ENCODE measurements at regions not wholly inside any gene's neighbourhood (a gene's known extent, or its start where the extent isn't known, plus 50 kb on each side); places are given as distances from the start of the nearest gene placed in this dataset.

DNA sequence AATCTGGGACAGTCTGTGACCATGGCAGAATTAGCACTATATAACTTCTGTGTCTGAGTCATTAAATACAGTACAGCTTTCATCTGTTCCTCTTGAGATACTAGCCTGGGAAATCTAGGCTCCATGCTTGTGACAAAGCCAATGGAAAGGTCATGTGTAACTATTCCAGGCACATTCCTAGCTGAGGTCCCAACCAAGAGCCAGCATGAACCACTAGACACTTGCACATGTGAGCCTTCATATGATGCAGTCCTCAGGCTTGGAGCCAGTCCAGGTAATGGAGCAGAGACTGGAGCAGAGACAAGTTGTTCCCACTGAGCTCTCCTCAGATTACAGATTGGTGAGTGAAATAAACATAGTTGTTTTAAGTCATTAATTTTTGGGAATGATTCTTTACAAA is 412.4 kb upstream of the ZNF462 start:
- TF ChIP-seq POLR2A (IDR thresholded peaks at IDR 0.05) (no peak), POLR2AphosphoS5 (IDR thresholded peaks at IDR 0.05) (no peak)
- TF ChIP-seq, protein P1, sequence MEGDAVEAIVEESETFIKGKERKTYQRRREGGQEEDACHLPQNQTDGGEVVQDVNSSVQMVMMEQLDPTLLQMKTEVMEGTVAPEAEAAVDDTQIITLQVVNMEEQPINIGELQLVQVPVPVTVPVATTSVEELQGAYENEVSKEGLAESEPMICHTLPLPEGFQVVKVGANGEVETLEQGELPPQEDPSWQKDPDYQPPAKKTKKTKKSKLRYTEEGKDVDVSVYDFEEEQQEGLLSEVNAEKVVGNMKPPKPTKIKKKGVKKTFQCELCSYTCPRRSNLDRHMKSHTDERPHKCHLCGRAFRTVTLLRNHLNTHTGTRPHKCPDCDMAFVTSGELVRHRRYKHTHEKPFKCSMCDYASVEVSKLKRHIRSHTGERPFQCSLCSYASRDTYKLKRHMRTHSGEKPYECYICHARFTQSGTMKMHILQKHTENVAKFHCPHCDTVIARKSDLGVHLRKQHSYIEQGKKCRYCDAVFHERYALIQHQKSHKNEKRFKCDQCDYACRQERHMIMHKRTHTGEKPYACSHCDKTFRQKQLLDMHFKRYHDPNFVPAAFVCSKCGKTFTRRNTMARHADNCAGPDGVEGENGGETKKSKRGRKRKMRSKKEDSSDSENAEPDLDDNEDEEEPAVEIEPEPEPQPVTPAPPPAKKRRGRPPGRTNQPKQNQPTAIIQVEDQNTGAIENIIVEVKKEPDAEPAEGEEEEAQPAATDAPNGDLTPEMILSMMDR (IDR thresholded peaks at IDR 0.05) = no peak
- Histone ChIP-seq H3K36me3 (no peaks in the 10 kb centered on the region), H3K27ac (no peak overlapping the region), H3K27me3 (replicated peaks; ENCODE audit: insufficient read depth) (no peaks in the 10 kb centered on the region), H3K4me1 (replicated peaks) (no peaks in the 10 kb centered on the region), H3K9me3 (no peaks in the 10 kb centered on the region), H3K4me3 (no peak overlapping the region)
- intact Hi-C loops (cut with DNase I) = no loop called here
- DNase-seq (ENCODE audit: low spot score) = peak; percentile 4

DNA sequence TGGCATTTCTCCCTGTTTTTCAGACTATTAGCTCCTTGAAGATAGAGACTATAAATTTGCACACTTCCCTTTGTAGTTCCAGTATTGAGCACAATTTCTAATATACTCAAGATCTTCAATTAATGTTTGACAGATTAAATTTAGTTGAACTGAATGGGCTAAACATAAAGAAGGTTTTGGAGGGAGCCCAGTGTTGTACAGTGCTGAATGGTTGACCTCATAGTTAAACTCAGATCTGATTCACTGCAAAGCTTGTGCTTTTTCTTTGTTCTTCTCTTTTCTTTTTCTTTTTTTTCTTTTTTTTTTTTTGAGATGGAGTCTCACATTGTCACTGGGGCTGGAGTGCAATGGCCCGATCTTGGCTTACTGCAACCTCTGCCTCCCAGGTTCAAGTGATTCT is 411.7 kb upstream of the ZNF462 start:
- no peak for DNase-seq (ENCODE audit: low spot score)
- Histone ChIP-seq H3K4me3 (no peak overlapping the region), H3K36me3 (no peaks in the 10 kb centered on the region), H3K4me1 (replicated peaks) (no peaks in the 10 kb centered on the region), H3K9me3 (no peaks in the 10 kb centered on the region), H3K27me3 (replicated peaks; ENCODE audit: insufficient read depth) (no peaks in the 10 kb centered on the region), H3K27ac (no peak overlapping the region)
- TF ChIP-seq POLR2AphosphoS5 (IDR thresholded peaks at IDR 0.05) (no peak), POLR2A (IDR thresholded peaks at IDR 0.05) (no peak)
- TF ChIP-seq, protein P1 (IDR thresholded peaks at IDR 0.05) = no peak
- intact Hi-C loops (cut with DNase I) = no loop called here
- WGBS = 61% methylated on average over 1 of the region's 1 CpG

DNA sequence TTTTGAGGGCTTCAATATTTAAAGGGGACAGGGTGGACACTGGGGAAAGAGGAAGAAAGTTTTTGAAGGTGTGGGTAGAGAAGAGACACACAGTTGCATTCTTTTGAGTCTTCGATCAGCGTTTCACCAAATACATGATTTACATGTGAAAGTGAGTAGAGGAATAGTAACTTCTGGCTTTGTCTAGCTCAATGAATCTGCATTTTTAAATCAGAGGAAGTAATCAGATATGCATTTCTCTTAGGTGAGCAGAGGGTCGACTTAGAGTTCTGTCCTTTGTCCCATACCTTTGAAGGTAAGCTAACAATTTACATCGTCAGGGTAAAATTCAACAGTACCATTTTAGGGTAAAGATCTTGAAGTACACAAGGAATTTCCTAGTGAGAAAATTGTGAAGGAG is 406.4 kb upstream of the ZNF462 start:
- intact Hi-C loops (cut with DNase I) = no loop called here
- DNase-seq (ENCODE audit: low spot score) = no peak
- Histone ChIP-seq H3K4me3 (no peak overlapping the region), H3K9me3 (no peaks in the 10 kb centered on the region), H3K36me3 (no peaks in the 10 kb centered on the region), H3K27ac (no peak overlapping the region), H3K27me3 (replicated peaks; ENCODE audit: insufficient read depth) (no peaks in the 10 kb centered on the region), H3K4me1 (replicated peaks) (no peaks in the 10 kb centered on the region)
- TF ChIP-seq, protein P1 (IDR thresholded peaks at IDR 0.05) = no peak
- TF ChIP-seq POLR2AphosphoS5 (IDR thresholded peaks at IDR 0.05) (no peak), POLR2A (IDR thresholded peaks at IDR 0.05) (no peak)
- 73% methylated on average over 4 of the region's 4 CpGs for WGBS

DNA sequence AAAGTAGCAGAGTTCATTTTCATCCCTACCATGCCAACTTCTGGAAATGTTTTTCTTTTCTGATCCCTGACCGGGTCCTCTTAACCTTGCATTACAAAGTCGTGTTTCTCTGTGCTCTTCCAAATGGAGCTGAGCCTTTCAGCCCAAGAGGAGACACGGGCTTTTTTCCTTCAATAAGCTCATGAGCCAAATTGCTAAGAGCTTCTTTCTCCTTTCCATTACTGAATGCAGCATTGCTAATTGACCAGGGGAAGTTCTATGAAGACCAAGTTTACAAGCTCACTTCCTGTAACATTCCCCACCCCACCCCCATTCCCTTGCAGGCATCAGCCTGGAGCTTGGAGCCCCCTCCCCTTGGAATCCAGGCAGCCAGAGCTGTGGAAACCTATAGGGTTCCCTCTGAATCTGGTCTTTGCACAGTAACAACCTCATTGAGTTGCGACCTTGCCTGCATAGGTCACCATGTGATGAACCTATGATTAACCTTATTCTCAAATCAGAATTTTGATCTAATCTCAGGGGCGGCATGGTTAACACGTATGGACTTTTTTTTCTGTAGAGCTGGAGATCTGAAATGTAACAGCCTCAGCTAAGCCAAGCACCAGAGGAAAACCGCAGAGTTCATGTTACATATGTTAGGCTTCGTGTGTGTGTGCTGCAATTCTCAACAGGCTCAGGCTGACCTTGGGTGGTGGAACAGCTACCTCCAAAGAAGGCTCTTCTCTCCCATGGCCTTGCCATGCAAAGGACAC is 395.7 kb upstream of the ZNF462 start:
- 64% methylated on average over 8 of the region's 8 CpGs for WGBS
- TF ChIP-seq, protein P1 (IDR thresholded peaks at IDR 0.05) = no peak
- TF ChIP-seq POLR2AphosphoS5 (IDR thresholded peaks at IDR 0.05) (no peak), POLR2A (IDR thresholded peaks at IDR 0.05) (no peak)
- no peaks in the 10 kb centered on the region for H3K27me3 ChIP-seq (replicated peaks; ENCODE audit: insufficient read depth)
- intact Hi-C loops (cut with DNase I) = no loop called here
- H3K9me3 ChIP-seq = no peaks in the 10 kb centered on the region
- H3K4me3 ChIP-seq = no peak overlapping the region
- DNase-seq (ENCODE audit: low spot score) = no peak
- H3K4me1 ChIP-seq (replicated peaks) = no peaks in the 10 kb centered on the region
- no peak overlapping the region for H3K27ac ChIP-seq
- no peaks in the 10 kb centered on the region for H3K36me3 ChIP-seq

DNA sequence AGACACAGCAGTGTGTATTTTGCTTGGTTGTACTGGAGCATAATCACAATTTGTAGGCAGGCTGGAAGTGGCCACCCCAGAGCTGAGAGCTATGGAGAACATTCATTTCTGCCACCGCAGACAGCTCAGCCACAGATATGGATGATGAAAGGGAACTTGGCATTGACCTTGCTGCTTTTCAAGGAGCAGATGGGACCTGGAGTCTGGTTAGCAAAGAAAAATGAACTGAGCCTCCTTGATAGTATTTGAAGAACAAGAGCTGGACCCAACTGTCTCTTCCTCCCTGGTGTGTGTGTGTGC is 395.2 kb upstream of the ZNF462 start:
- no peak for DNase-seq (ENCODE audit: low spot score)
- Histone ChIP-seq H3K4me3 (no peak overlapping the region), H3K4me1 (replicated peaks) (no peaks in the 10 kb centered on the region), H3K27me3 (replicated peaks; ENCODE audit: insufficient read depth) (no peaks in the 10 kb centered on the region), H3K36me3 (no peaks in the 10 kb centered on the region), H3K27ac (no peak overlapping the region), H3K9me3 (no peaks in the 10 kb centered on the region)
- TF ChIP-seq POLR2AphosphoS5 (IDR thresholded peaks at IDR 0.05) (no peak), POLR2A (IDR thresholded peaks at IDR 0.05) (no peak)
- TF ChIP-seq, protein P1 (IDR thresholded peaks at IDR 0.05) = no peak
- intact Hi-C loops (cut with DNase I) = no loop called here
- 95% methylated on average over 1 of the region's 1 CpG for WGBS
